K562 (cell line): ENCODE measurements at regions not wholly inside any gene's neighbourhood (a gene's known extent, or its start where the extent isn't known, plus 50 kb on each side); places are given as distances from the start of the nearest gene placed in this dataset.

Experiments
- ATAC-seq: fragments of 200-7000 bp; cut with Tn5 transposase; 3 replicates; pipeline ENCODE4 v1.9.1; 2020; ENCODE audit warnings: moderate library complexity
- BruUV-seq: library from RNA; stranded (reverse); fragments of 400-500 nt; replicated peaks from 2 replicates; lab custom pipeline; 2021; lab: Mats Ljungman, UMichigan
- CTCF ChIA-PET: fragments of 300-600 bp; formaldehyde crosslinking; extraction: SDS; loops from one replicate; lab custom pipeline; 2021; ENCODE audit warnings: low intra/inter-chr PET ratio; lab: Yijun Ruan, JAX
- POLR2A ChIA-PET: fragments of 300-600, 350-650 bp; sonication (Branson Sonifier 250); formaldehyde crosslinking; extraction: SDS; loops from one replicate; lab custom pipeline; 2021; ENCODE audit warnings: antibody characterized with exemption, inconsistent platforms; lab: Yijun Ruan, JAX
- DNase-seq, 4 experiments: peaks; one replicate each; pipeline versions ENCODE4 v3.0.0 to v3.0.0-alpha.2; 2011 to 2018; ENCODE audit warnings: low spot score in 3 of 4, mixed read lengths in 3 of 4; ENCODE audit errors: extremely low read depth in 1 of 4
- FAIRE-seq: peaks from 2 replicates; lab custom pipeline; 2011; peaks lifted over from hg19 to GRCh38; lab: Jason Lieb, UNC
- H2AFZ ChIP-seq: 2 replicates; pipeline ENCODE4 v1.6.0; 2011; ENCODE audit warnings: low read depth, low read length, control low read depth, inconsistent platforms
- H3K27ac ChIP-seq: fragments of 200-600 bp; 3 replicates; pipeline ENCODE4 v1.8.0; 2011; ENCODE audit warnings: low read depth, mild to moderate bottlenecking, control low read depth, inconsistent platforms, low read length, moderate library complexity, mixed read lengths; ENCODE audit errors: extremely low read depth
- H3K27me3 ChIP-seq, 2 experiments: fragments of 300-600 bp in 1 of 2; 2 replicates in 1 of 2; 3 replicates in 1 of 2; pipeline versions ENCODE4 v1.6.0 to v1.8.0; 2011; ENCODE audit warnings: inconsistent platforms in 2 of 2, low read length in 2 of 2, mild to moderate bottlenecking in 1 of 2, mixed read lengths in 1 of 2, moderate library complexity in 1 of 2; ENCODE audit not compliant: control insufficient read depth in 2 of 2, insufficient read depth in 2 of 2
- H3K36me3 ChIP-seq: fragments of 300-600 bp; 3 replicates; pipeline ENCODE4 v1.8.0; 2011; ENCODE audit warnings: mild to moderate bottlenecking, low read length, inconsistent platforms; ENCODE audit not compliant: control insufficient read depth, insufficient read depth
- H3K4me1 ChIP-seq, 2 experiments: fragments of 200-600 bp in 1 of 2; replicated peaks in 1 of 2; 2 replicates in 1 of 2; 3 replicates in 1 of 2; pipeline versions ENCODE4 v1.5.1 to v1.8.0; 2011; ENCODE audit warnings: inconsistent platforms in 2 of 2, low read length in 2 of 2, mild to moderate bottlenecking in 1 of 2, mixed read lengths in 1 of 2, moderate library complexity in 1 of 2; ENCODE audit not compliant: control insufficient read depth in 2 of 2, insufficient read depth in 2 of 2
- H3K4me2 ChIP-seq: 2 replicates; pipeline ENCODE4 v1.6.1; 2011; ENCODE audit warnings: low read length, control low read depth, inconsistent platforms, mixed read lengths; ENCODE audit not compliant: insufficient read depth
- H3K4me3 ChIP-seq: fragments of 200-600 bp; sonication (generic), shearing (Covaris generic); 2 replicates; pipeline ENCODE4 v1.5.1; 2016; ENCODE audit warnings: control low read depth, inconsistent platforms
- H3K79me2 ChIP-seq: fragments of 200-600 bp; 3 replicates; pipeline ENCODE4 v1.8.0; 2011; ENCODE audit warnings: low read length, inconsistent platforms; ENCODE audit not compliant: control insufficient read depth, insufficient read depth
- H3K9ac ChIP-seq, 2 experiments: 2 replicates each; pipeline versions ENCODE4 v1.6.0 to v1.6.1; 2011; ENCODE audit warnings: low read depth in 2 of 2, low read length in 2 of 2, control low read depth in 1 of 2, inconsistent platforms in 1 of 2, mild to moderate bottlenecking in 1 of 2, mixed read lengths in 1 of 2; ENCODE audit not compliant: insufficient read depth in 1 of 2
- H3K9me1 ChIP-seq: one replicate; pipeline ENCODE4 v1.6.0; 2011; ENCODE audit warnings: inconsistent platforms, mild to moderate bottlenecking, low read length, moderate library complexity; ENCODE audit not compliant: control insufficient read depth, insufficient read depth
- H3K9me3 ChIP-seq: replicated peaks from 2 replicates; pipeline ENCODE4 v1.5.1; 2011; ENCODE audit warnings: low read depth, low read length, inconsistent platforms; ENCODE audit not compliant: control insufficient read depth, insufficient read depth
- H4K20me1 ChIP-seq: replicated peaks from 2 replicates; pipeline ENCODE4 v1.6.1; 2011; ENCODE audit warnings: low read length, inconsistent platforms, mixed read lengths; ENCODE audit not compliant: control insufficient read depth, insufficient read depth
- CEBPB ChIP-seq: fragments of 450-650 bp; IDR thresholded peaks from 2 replicates; pipeline ENCODE4 v1.6.1; 2016; ENCODE audit warnings: missing genetic modification characterization, missing compliant biosample characterization
- MIER1 ChIP-seq: fragments of 450-650 bp; IDR thresholded peaks from 2 replicates; pipeline ENCODE4 v1.6.1; 2016; ENCODE audit warnings: antibody characterized with exemption, mild to moderate bottlenecking, low read depth
- MLX ChIP-seq, 2 experiments: fragments of 450-650 bp in 1 of 2; sonication (generic) in 1 of 2; formaldehyde crosslinking; conservative IDR thresholded peaks; 2 replicates each; pipeline versions ENCODE4 v1.4.0 to v1.8.1; 2020 to 2022; ENCODE audit warnings: mild to moderate bottlenecking in 1 of 2, missing genetic modification reagents in 1 of 2
- RFX1 ChIP-seq: fragments of 450-650 bp; IDR thresholded peaks from 2 replicates; pipeline ENCODE4 v1.6.1; 2016; ENCODE audit warnings: mild to moderate bottlenecking, moderate library complexity
- THAP7 ChIP-seq: fragments of 250-450 bp; sonication (Bioruptor Pico); IDR thresholded peaks from 2 replicates; pipeline ENCODE4 v1.5.0; 2021
- ZNF174 ChIP-seq: fragments of 250-450 bp; sonication (Bioruptor Pico); IDR thresholded peaks from 2 replicates; pipeline ENCODE4 v1.4.0; 2020; ENCODE audit warnings: mild to moderate bottlenecking
- ZNF431 ChIP-seq: sonication (generic); formaldehyde crosslinking; IDR thresholded peaks from 2 replicates; pipeline ENCODE4 v1.8.0; 2022; ENCODE audit warnings: mild to moderate bottlenecking, missing genetic modification reagents
- WGBS: fragments of 100-300 bp; shearing (Covaris generic); methylation state at CpG from one replicate; pipeline ENCODE4 v1.1.6; 2016; ENCODE audit warnings: low coverage, mixed read lengths; ENCODE audit not compliant: insufficient coverage; ENCODE audit errors: missing lambda C conversion rate; 5-methylcytosine and 5-hydroxymethylcytosine counted together
- in situ Hi-C: fragments of 300-500 bp; cut with MboI; formaldehyde crosslinking; loops from 4 replicates; pipeline ENCODE4 v1.15.0; 2018; ENCODE audit warnings: inconsistent platforms, mixed read lengths
- intact Hi-C: fragments of 100-400 bp; cut with micrococcal nuclease; formaldehyde crosslinking; loops from 2 replicates; pipeline ENCODE4 v1.14.2; 2022

GRCh38 chr6:98325366-98325765 is 509.0 kb upstream of the POU3F2 start:
- H3K4me3 ChIP-seq = no peak overlapping the region
- intact Hi-C loops = no loop called here
- H3K79me2 ChIP-seq = no peaks in the 10 kb centered on the region
- H2AFZ ChIP-seq = no peak overlapping the region
- H4K20me1 ChIP-seq = no peaks in the 10 kb centered on the region
- no peaks in the 10 kb centered on the region for H3K36me3 ChIP-seq
- no peak overlapping the region for H3K27ac ChIP-seq
- FAIRE-seq = no peak
- CTCF ChIA-PET = no interaction called here
- 0% methylated on average over 1 of the region's 1 CpG for WGBS
- H3K9me3 ChIP-seq = no peaks in the 10 kb centered on the region
- H3K4me2 ChIP-seq = no peak overlapping the region
- no peaks in the 10 kb centered on the region for H3K9me1 ChIP-seq
- no peak for TF ChIP-seq ZNF174
- 0 out of 2 replicates have a peak, but pooled peaks have one; percentile 14 for TF ChIP-seq CEBPB (tag)
- TF ChIP-seq RFX1 = peak; percentile 8; the same call in 1 of the 2 replicates
- TF ChIP-seq, all 486 proteins: peak for 2
- no peak for ATAC-seq
- H3K27me3 ChIP-seq = no peaks in the 10 kb centered on the region
- DNase-seq = no peak
- no TSS peak for BruUV-seq
- POLR2A ChIA-PET = no interaction called here
- H3K9ac ChIP-seq = no peak overlapping the region
- H3K4me1 ChIP-seq = no peaks in the 10 kb centered on the region
- in situ Hi-C loops = no loop called here

- Histone ChIP-seq H3K9me3 (no peaks in the 10 kb centered on the region), H3K4me3 (no peak overlapping the region), H3K27ac (no peak overlapping the region), H4K20me1 (no peaks in the 10 kb centered on the region), H2AFZ (no peak overlapping the region), H3K36me3 (no peaks in the 10 kb centered on the region), H3K27me3 (no peaks in the 10 kb centered on the region), H3K9ac (no peak overlapping the region), H3K9me1 (no peaks in the 10 kb centered on the region), H3K4me1 (no peaks in the 10 kb centered on the region), H3K79me2 (no peaks in the 10 kb centered on the region), H3K4me2 (no peak overlapping the region)
- in situ Hi-C loops = no loop called here
- ATAC-seq = no peak
- no peak for FAIRE-seq
- ChIA-PET CTCF (no interaction called here), POLR2A (no interaction called here)
- 0% methylated on average over 2 of the region's 2 CpGs for WGBS
- BruUV-seq = no TSS peak
- DNase-seq = no peak
- intact Hi-C loops = no loop called here
- TF ChIP-seq MLX (CRISPR knock-in tag; conservative IDR thresholded peaks at IDR 0.05) (no peak), ZNF431 (CRISPR knock-in tag) (no peak), THAP7 (CRISPR knock-in tag) (no peak), MIER1 (no peak)
Measured at GRCh38 chr6:98333273-98333672, 501.1 kb upstream of the POU3F2 start.
